Stimulated activated CD8-positive, alpha-beta memory T cell treated with anti-CD3 and anti-CD28 coated beads, Interleukin-12 subunit alpha, Interleukin-12 subunit beta, amount 100 ng/mL, for 4 hours (primary cell): ENCODE measurements at regions not wholly inside any gene's neighbourhood (a gene's known extent, or its start where the extent isn't known, plus 50 kb on each side); places are given as distances from the start of the nearest gene placed in this dataset.

Source experiments
- DNase-seq: peaks from one replicate; pipeline ENCODE4 v3.0.0-alpha.2; 2020; ENCODE audit warnings: low read depth

DNA sequence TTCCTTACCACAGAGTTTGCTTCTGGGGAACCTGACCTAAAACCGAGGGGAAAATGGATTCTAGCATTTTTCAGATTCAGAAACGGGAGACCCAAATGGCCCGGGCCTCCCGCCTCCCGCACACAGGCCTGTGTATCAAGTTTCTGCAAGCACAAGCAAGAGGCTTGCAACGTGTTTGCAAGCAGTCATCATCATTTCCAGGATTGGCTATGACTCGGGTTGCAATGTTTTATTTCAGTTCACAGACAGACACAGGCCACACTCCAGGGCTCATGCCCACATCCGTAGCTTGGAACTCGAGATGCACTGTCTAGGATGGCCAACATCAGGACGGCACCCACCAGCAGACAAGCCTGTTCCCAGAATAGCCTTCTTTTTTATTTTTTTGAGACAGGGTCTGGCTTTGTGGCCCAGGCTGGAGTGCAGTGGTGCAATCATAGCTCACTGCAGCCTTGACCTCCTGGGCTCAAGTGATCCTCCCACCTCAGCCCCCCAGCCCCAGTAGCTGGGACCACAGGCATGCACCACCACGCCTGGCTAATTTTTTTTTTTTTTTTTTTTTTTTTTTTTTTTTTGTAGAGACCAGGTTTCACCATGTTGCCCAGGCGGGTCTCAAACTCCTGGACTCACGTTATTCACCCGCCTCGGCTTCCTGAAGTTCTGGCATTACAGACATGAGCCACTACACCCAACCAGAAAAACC is 68.1 kb upstream of the FOXK1 start:
- no peak for DNase-seq

DNA sequence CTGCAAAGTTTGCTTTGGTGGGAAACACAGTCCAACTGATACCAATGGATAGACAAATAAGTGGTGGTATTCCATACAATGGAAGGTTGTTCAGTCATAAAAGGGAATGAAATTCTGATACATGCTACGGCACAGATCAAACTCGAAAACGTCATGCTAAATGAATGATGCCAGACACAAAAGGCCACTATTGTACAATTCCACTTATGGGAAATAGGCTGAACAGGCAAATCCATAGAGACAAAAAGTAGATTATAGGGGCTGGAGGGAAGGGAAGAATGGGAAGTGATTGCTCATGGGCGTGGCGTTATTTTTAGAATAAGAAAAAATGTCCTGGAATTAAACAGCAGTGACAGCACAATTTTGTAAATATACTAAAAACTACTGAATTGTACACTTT is 66.0 kb upstream of the FOXK1 start:
- DNase-seq = no peak

DNA sequence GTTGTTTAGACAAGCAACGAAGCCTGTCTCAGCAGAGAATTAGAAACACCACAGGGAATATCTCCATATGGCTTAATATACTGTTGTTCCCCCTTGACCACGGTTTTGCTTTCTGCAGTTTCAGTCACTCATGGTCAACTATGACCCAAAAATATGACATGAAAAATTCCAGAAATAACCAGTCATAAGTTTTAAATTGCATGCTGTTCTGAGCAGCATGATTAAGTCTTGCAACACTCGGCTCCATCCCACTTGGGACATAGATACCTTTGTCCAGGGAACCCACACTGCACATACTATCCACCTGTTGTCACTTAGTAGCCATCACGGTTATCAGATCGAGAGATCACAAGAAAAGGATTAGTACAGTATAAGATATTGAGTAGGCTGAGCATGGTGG is 60.7 kb upstream of the FOXK1 start:
- DNase-seq = no peak

DNA sequence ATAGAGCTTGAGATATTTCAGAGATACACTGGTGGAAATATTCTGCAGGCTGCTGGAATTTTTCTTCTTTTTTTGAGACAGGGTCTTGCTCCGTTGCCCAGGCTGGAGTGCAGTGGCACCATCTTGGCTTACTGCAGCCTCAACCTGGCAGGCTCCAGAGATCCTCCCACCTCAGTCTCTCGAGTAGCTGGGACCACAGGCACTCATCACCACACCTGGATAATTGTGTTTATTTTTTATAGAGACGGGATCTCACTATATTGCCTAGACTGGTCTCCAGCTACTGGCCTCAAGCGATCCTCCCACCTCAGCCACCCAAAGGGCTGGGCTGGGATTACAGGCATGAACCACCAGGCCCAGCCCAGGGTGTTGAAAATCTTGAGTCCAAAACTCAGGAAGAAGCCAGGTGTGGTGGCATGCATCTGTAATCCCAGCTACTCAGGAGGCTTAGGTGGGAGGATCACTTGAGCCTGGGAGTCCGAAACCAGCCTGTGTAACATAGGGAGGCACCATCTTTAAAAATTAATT is 55.7 kb upstream of the FOXK1 start:
- no peak for DNase-seq

DNA sequence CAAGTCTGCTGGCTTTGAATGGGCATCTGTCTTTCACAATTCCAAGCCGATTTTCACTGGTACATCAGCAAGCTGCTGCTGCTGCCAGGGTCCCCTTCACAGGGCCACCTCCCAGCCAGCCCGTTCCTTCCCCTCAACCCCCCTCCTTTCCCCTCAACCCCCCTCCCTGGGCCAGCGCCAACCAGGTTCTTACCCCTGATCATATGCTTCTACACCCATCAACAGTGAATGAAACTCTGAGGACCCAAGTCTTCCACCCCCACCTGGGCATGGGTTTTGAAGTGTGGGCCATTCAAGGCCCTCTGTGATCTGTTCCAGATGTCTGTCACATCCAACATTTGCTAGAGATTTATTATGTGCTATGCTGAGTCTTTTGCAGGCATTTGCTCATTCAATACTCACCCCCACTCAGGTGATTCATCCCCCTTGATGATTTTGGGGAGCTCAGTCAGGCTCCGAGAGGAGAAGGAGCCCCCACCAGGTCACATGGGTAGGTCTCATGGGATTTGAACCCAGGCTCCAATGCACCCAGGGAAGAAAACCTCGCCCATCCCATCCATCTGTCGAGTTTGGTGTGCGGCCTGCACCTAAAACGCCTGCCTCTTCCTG is 52.7 kb upstream of the FOXK1 start:
- no peak for DNase-seq

DNA sequence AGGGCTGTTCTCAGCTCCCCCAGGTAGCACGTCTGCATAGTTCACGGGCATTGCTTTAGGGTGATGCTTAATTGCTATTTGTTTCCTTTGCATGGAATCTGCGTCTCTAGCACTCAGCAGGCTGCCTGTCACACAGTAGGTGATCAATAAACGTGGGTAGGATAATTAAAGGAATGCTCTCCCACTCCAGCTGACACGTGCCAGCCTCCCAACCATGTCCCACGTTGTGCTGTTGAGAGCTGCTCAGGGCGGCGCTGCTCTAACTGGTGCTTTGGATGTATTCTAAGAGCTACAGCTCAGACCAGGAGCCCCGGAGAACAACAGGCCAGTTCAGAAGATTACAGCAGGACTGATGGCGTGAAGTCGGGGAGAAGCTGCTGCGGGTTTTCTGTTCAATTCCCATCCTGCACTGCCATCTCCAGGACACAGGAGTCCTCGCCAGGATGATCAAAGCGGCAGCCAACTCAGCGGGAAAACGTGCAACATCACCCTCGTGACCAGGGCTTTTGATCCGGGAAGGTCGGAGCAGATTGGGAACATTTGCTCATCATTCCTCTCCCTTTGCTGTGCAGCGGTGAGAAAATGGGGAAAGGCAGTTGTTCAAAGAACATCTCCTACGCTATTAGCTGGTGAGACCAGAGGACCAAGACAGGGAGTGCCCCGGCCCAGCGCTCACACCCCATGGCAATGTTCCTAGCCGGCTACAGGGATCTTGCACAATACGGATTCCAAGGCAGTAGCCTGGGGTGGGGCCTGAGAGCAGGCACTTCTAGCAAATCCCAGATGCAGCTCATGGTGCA is 50.5 kb upstream of the FOXK1 start:
- DNase-seq = no peak
